GM23248 (cell line): ENCODE measurements at regions not wholly inside any gene's neighbourhood (a gene's known extent, or its start where the extent isn't known, plus 50 kb on each side); places are given as distances from the start of the nearest gene placed in this dataset.

Experiments
- DNase-seq: peaks from one replicate; pipeline ENCODE4 v3.0.0-alpha.2; 2015
- H2AFZ ChIP-seq: fragments of 200-600 bp; sonication (generic); 2 replicates; pipeline ENCODE4 v1.6.1; 2016; ENCODE audit warnings: antibody characterized with exemption
- H3F3A ChIP-seq: fragments of 200-600 bp; sonication (generic); 2 replicates; pipeline ENCODE4 v1.6.1; 2016; ENCODE audit warnings: mild to moderate bottlenecking, antibody characterized with exemption, mixed run types; ENCODE audit not compliant: insufficient read depth
- H3K27ac ChIP-seq: fragments of 200-600 bp; sonication (generic); 2 replicates; pipeline ENCODE4 v1.5.1; 2016; ENCODE audit warnings: mild to moderate bottlenecking
- H3K27me3 ChIP-seq: fragments of 200-600 bp; sonication (generic); replicated peaks from 2 replicates; pipeline ENCODE4 v1.6.1; 2016; ENCODE audit warnings: mild to moderate bottlenecking; ENCODE audit not compliant: insufficient read depth
- H3K36me3 ChIP-seq: fragments of 200-600 bp; sonication (generic); 2 replicates; pipeline ENCODE4 v1.6.1; 2016; ENCODE audit warnings: low read depth, mild to moderate bottlenecking
- H3K4me1 ChIP-seq: fragments of 200-600 bp; sonication (generic); 2 replicates; pipeline ENCODE4 v1.6.1; 2016; ENCODE audit warnings: mild to moderate bottlenecking; ENCODE audit not compliant: insufficient read depth
- H3K4me2 ChIP-seq: fragments of 200-600 bp; sonication (generic); one replicate; pipeline ENCODE4 v1.6.1; 2016; ENCODE audit warnings: mild to moderate bottlenecking; ENCODE audit not compliant: unreplicated experiment
- H3K4me3 ChIP-seq: fragments of 200-600 bp; sonication (generic); 2 replicates; pipeline ENCODE4 v1.5.1; 2016; ENCODE audit warnings: mild to moderate bottlenecking
- H3K79me2 ChIP-seq: fragments of 200-600 bp; sonication (generic); 2 replicates; pipeline ENCODE4 v1.6.1; 2016; ENCODE audit warnings: mild to moderate bottlenecking; ENCODE audit not compliant: insufficient read depth
- H3K9ac ChIP-seq: fragments of 200-600 bp; sonication (generic); 2 replicates; pipeline ENCODE4 v1.6.1; 2016; ENCODE audit warnings: mild to moderate bottlenecking
- H3K9me2 ChIP-seq: fragments of 200-600 bp; sonication (generic); 2 replicates; pipeline ENCODE4 v1.6.1; 2016; ENCODE audit warnings: mixed run types, mild to moderate bottlenecking, moderate library complexity; ENCODE audit not compliant: insufficient read depth
- H3K9me3 ChIP-seq: fragments of 200-600 bp; sonication (generic); one replicate; pipeline ENCODE4 v1.6.1; 2017; ENCODE audit warnings: low read depth
- H4K20me1 ChIP-seq: fragments of 200-600 bp; sonication (generic); 2 replicates; pipeline ENCODE4 v1.6.0; 2016; ENCODE audit not compliant: insufficient read depth
- EZH2 ChIP-seq: fragments of 200-600 bp; sonication (generic); IDR thresholded peaks from 2 replicates; pipeline ENCODE4 v1.6.1; 2018; ENCODE audit warnings: antibody characterized with exemption, mild to moderate bottlenecking; ENCODE audit not compliant: insufficient read depth, poor library complexity, severe bottlenecking
- EZH2phosphoT487 ChIP-seq: fragments of 200-600 bp; sonication (generic); IDR thresholded peaks from 2 replicates; pipeline ENCODE4 v1.6.1; 2018; ENCODE audit warnings: antibody characterized with exemption, moderate library complexity, mild to moderate bottlenecking, low read depth; ENCODE audit not compliant: insufficient read depth
- WGBS, 2 experiments: methylation state at CpG; one replicate each; pipeline ENCODE4 v1.1.6; 2015 to 2017; ENCODE audit warnings: low lambda C conversion rate in 2 of 2, low coverage in 1 of 2; ENCODE audit errors: missing lambda C conversion rate in 2 of 2; 5-methylcytosine and 5-hydroxymethylcytosine counted together
- in situ Hi-C: fragments of 300-500 bp; cut with MboI; formaldehyde crosslinking; loops from 2 replicates; pipeline ENCODE4 v1.15.0; 2020

- WGBS, 2 experiments, result 31 to 32% methylated on average over 3 of the region's 3 CpGs
- H3K27me3 ChIP-seq, result no peaks in the 10 kb centered on the region
- in situ Hi-C loops, result no loop called here
These were observed 342.9 kb downstream of the GBA3 start for GRCh38 chr4:23035521-23036056.

GRCh38 chr4:23034731-23035130 lies 342.0 kb downstream of the GBA3 start:
- in situ Hi-C loops, result no loop called here
- Histone ChIP-seq H3K9me3 (no peaks in the 10 kb centered on the region), H3K27ac (no peak overlapping the region), H2AFZ (no peak overlapping the region), H3K79me2 (no peaks in the 10 kb centered on the region), H3K4me2 (no peak overlapping the region), H3K36me3 (no peaks in the 10 kb centered on the region), H3K4me3 (no peak overlapping the region), H3K9ac (no peak overlapping the region), H3F3A (no peaks in the 10 kb centered on the region), H3K27me3 (no peaks in the 10 kb centered on the region), H3K4me1 (no peaks in the 10 kb centered on the region), H4K20me1 (no peaks in the 10 kb centered on the region), H3K9me2 (no peaks in the 10 kb centered on the region)
- DNase-seq, result no peak
- TF ChIP-seq EZH2phosphoT487, result no peak
- TF ChIP-seq EZH2, result no peak

More at GRCh38 chr4:23035521-23036056, 342.9 kb downstream of the GBA3 start:
- H3K79me2 ChIP-seq, result no peaks in the 10 kb centered on the region
- DNase-seq, result no peak
- H3F3A ChIP-seq, result no peaks in the 10 kb centered on the region
- no peak for TF ChIP-seq EZH2phosphoT487
- TF ChIP-seq EZH2, result no peak
- no peaks in the 10 kb centered on the region for H4K20me1 ChIP-seq
- no peaks in the 10 kb centered on the region for H3K9me2 ChIP-seq
- H3K9ac ChIP-seq, result no peak overlapping the region
- H3K9me3 ChIP-seq, result no peaks in the 10 kb centered on the region
- H3K4me3 ChIP-seq, result no peak overlapping the region
- no peaks in the 10 kb centered on the region for H3K4me1 ChIP-seq
- H3K27ac ChIP-seq, result no peak overlapping the region
- H3K4me2 ChIP-seq, result no peak overlapping the region
- no peaks in the 10 kb centered on the region for H3K36me3 ChIP-seq
- H2AFZ ChIP-seq, result no peak overlapping the region

- no peak for TF ChIP-seq EZH2
- no peaks in the 10 kb centered on the region for H3F3A ChIP-seq
- H3K27me3 ChIP-seq, result no peaks in the 10 kb centered on the region
- WGBS, 2 experiments, result 26 to 33% methylated on average over 2 of the region's 2 CpGs
- no peak overlapping the region for H3K27ac ChIP-seq
- H3K79me2 ChIP-seq, result no peaks in the 10 kb centered on the region
- H3K4me3 ChIP-seq, result no peak overlapping the region
- no peak overlapping the region for H2AFZ ChIP-seq
- no peaks in the 10 kb centered on the region for H4K20me1 ChIP-seq
- in situ Hi-C loops, result no loop called here
- H3K9me3 ChIP-seq, result no peaks in the 10 kb centered on the region
- H3K36me3 ChIP-seq, result no peaks in the 10 kb centered on the region
- H3K4me2 ChIP-seq, result no peak overlapping the region
- H3K4me1 ChIP-seq, result no peaks in the 10 kb centered on the region
- peak; percentile 34 for DNase-seq
- H3K9me2 ChIP-seq, result no peaks in the 10 kb centered on the region
- H3K9ac ChIP-seq, result no peak overlapping the region
These were observed 341.1 kb downstream of the GBA3 start for GRCh38 chr4:23033796-23034195.

DNA sequence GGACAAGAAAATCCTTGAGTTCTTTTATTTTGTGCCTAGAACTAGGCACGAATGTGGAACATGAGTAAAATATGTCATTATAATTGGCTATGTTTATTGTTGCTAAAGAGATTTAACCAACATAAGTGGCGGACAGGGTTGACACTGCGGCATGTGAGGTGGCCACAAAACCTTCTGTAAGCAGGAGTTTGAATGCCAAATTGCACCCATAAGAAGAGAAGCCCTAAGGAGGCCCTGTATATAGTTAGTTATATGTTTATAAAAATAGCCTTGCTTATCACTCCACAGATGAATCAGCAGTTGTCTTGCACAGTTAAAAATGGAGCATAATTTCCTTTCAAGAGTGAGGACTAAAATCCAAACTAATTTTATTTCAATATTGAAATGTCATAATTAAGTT lies 336.1 kb downstream of the GBA3 start:
- H3K79me2 ChIP-seq, result no peaks in the 10 kb centered on the region
- no peak overlapping the region for H2AFZ ChIP-seq
- WGBS, 2 experiments, result 22 to 28% methylated on average over 3 of the region's 3 CpGs
- TF ChIP-seq EZH2phosphoT487 (no peak), EZH2 (no peak)
- no peak overlapping the region for H3K27ac ChIP-seq
- no peaks in the 10 kb centered on the region for H4K20me1 ChIP-seq
- no peaks in the 10 kb centered on the region for H3K9me2 ChIP-seq
- no peaks in the 10 kb centered on the region for H3K27me3 ChIP-seq
- H3K4me1 ChIP-seq, result no peaks in the 10 kb centered on the region
- in situ Hi-C loops, result no loop called here
- no peak overlapping the region for H3K9ac ChIP-seq
- H3F3A ChIP-seq, result no peaks in the 10 kb centered on the region
- H3K4me2 ChIP-seq, result no peak overlapping the region
- DNase-seq, result no peak
- H3K36me3 ChIP-seq, result no peaks in the 10 kb centered on the region
- H3K4me3 ChIP-seq, result no peak overlapping the region
- no peaks in the 10 kb centered on the region for H3K9me3 ChIP-seq

GRCh38 chr4:23023666-23024065 lies 330.9 kb downstream of the GBA3 start:
- H3K36me3 ChIP-seq, result no peaks in the 10 kb centered on the region
- H3K9ac ChIP-seq, result no peak overlapping the region
- no peaks in the 10 kb centered on the region for H3K9me2 ChIP-seq
- no peaks in the 10 kb centered on the region for H3K9me3 ChIP-seq
- H3K27me3 ChIP-seq, result no peaks in the 10 kb centered on the region
- peaks cover 10% of the 10 kb centered on the region; the same call in 1 of the 2 replicates for H3K4me1 ChIP-seq
- DNase-seq, result peak; percentile 15
- 0% methylated on average over 1 of the region's 1 CpG for WGBS, 2 experiments
- no peak overlapping the region for H2AFZ ChIP-seq
- H3K4me2 ChIP-seq, result no peak overlapping the region
- no peaks in the 10 kb centered on the region for H4K20me1 ChIP-seq
- no peak overlapping the region for H3K27ac ChIP-seq
- in situ Hi-C loops, result no loop called here
- H3K79me2 ChIP-seq, result no peaks in the 10 kb centered on the region
- TF ChIP-seq EZH2 (no peak), EZH2phosphoT487 (no peak)
- no peaks in the 10 kb centered on the region; the same call in 1 of the 2 replicates for H3F3A ChIP-seq
- no peak overlapping the region for H3K4me3 ChIP-seq
